HepG2 (cell line): ENCODE measurements at regions not wholly inside any gene's neighbourhood (a gene's known extent, or its start where the extent isn't known, plus 50 kb on each side); places are given as distances from the start of the nearest gene placed in this dataset.
A peak's percentile ranks its signal among the peaks of the same experiment; 100 is the strongest.

Source experiments
- ATAC-seq: fragments of 200-7000 bp; cut with Tn5 transposase; 3 replicates; pipeline ENCODE4 v1.9.1; 2020; ENCODE audit warnings: mild to moderate bottlenecking, moderate library complexity
- BruUV-seq: library from RNA; stranded (reverse); fragments of 400-500 nt; replicated peaks from 2 replicates; lab custom pipeline; 2021; lab: Mats Ljungman, UMichigan
- CTCF ChIA-PET: fragments of 300-600 bp; formaldehyde crosslinking; extraction: SDS; loops from one replicate; lab custom pipeline; 2021; ENCODE audit warnings: low total read pairs, inconsistent platforms, low intra/inter-chr PET ratio; lab: Yijun Ruan, JAX
- POLR2A ChIA-PET: fragments of 350-600 bp; sonication (Branson Sonifier 250); formaldehyde crosslinking; loops from one replicate; lab custom pipeline; 2020; ENCODE audit warnings: antibody characterized with exemption, inconsistent platforms; lab: Yijun Ruan, JAX
- DNase-seq: peaks from one replicate; pipeline ENCODE4 v3.0.0-alpha.2; 2015; ENCODE audit warnings: low spot score
- FAIRE-seq: peaks from 3 replicates; lab custom pipeline; 2011; peaks lifted over from hg19 to GRCh38; lab: Jason Lieb, UNC
- H2AFZ ChIP-seq: one replicate; pipeline ENCODE4 v1.6.1; 2011; ENCODE audit warnings: low read length, inconsistent platforms
- H3K27ac ChIP-seq: fragments of 300-600 bp; 3 replicates; pipeline ENCODE4 v1.8.0; 2011; ENCODE audit warnings: mixed run types, mild to moderate bottlenecking, mixed read lengths, low read length, inconsistent platforms; ENCODE audit not compliant: insufficient read depth; ENCODE audit errors: extremely low read length
- H3K27me3 ChIP-seq, 2 experiments: fragments of 200-600 bp in 1 of 2; 2 replicates in 1 of 2; 3 replicates in 1 of 2; pipeline versions ENCODE4 v1.6.0 to v1.8.0; 2011; ENCODE audit warnings: low read length in 2 of 2, mild to moderate bottlenecking in 2 of 2, moderate library complexity in 2 of 2, inconsistent platforms in 1 of 2; ENCODE audit not compliant: insufficient read depth in 2 of 2, control insufficient read depth in 1 of 2
- H3K36me3 ChIP-seq, 2 experiments: fragments of 200-600 bp in 1 of 2; replicated peaks in 1 of 2; 2 replicates in 1 of 2; 3 replicates in 1 of 2; pipeline versions ENCODE4 v1.5.1 to v1.8.0; 2011; ENCODE audit warnings: low read length in 2 of 2, inconsistent platforms in 1 of 2; ENCODE audit not compliant: insufficient read depth in 2 of 2, control insufficient read depth in 1 of 2
- H3K4me1 ChIP-seq: 2 replicates; pipeline ENCODE4 v1.5.1; 2012; ENCODE audit warnings: low read length, inconsistent platforms; ENCODE audit not compliant: insufficient read depth
- H3K4me2 ChIP-seq: 2 replicates; pipeline ENCODE4 v1.6.0; 2011; ENCODE audit warnings: low read depth, low read length, inconsistent platforms
- H3K4me3 ChIP-seq, 3 experiments: fragments of 200-600 bp in 1 of 3; sonication (generic), shearing (Covaris generic) in 1 of 3; replicated peaks in 1 of 3; 2 replicates each; pipeline ENCODE4 v1.5.1; 2011 to 2016; ENCODE audit warnings: low read length in 3 of 3, inconsistent platforms in 2 of 3, low read depth in 2 of 3, mild to moderate bottlenecking in 2 of 3, control low read depth in 1 of 3, mixed read lengths in 1 of 3; ENCODE audit not compliant: insufficient read depth in 1 of 3
- H3K79me2 ChIP-seq: one replicate; pipeline ENCODE4 v1.6.1; 2011; ENCODE audit warnings: low read length, inconsistent platforms; ENCODE audit not compliant: insufficient read depth
- H3K9ac ChIP-seq: 2 replicates; pipeline ENCODE4 v1.6.0; 2011; ENCODE audit warnings: mild to moderate bottlenecking, low read depth, low read length, inconsistent platforms; ENCODE audit not compliant: insufficient read depth
- H3K9me3 ChIP-seq: 2 replicates; pipeline ENCODE4 v1.5.1; 2012; ENCODE audit warnings: mild to moderate bottlenecking, low read length
- H4K20me1 ChIP-seq: 2 replicates; pipeline ENCODE4 v1.6.0; 2011; ENCODE audit warnings: inconsistent platforms, mild to moderate bottlenecking, low read length, moderate library complexity; ENCODE audit not compliant: insufficient read depth
- RARA ChIP-seq: IDR thresholded peaks from 2 replicates; pipeline ENCODE4 v1.6.1; 2016; ENCODE audit warnings: missing genetic modification reagents, missing compliant biosample characterization
- ZNF616 ChIP-seq: sonication (generic); formaldehyde crosslinking; IDR thresholded peaks from 2 replicates; pipeline ENCODE4 v1.5.0; 2020; ENCODE audit warnings: low read depth, mild to moderate bottlenecking, missing genetic modification reagents
- ZNF749 ChIP-seq: sonication (generic); formaldehyde crosslinking; IDR thresholded peaks from 2 replicates; pipeline ENCODE4 v1.8.0; 2022; ENCODE audit warnings: mild to moderate bottlenecking, missing genetic modification reagents, moderate library complexity, borderline replicate concordance
- WGBS: methylation state at CpG from one replicate; pipeline ENCODE4 v1.1.6; 2017; ENCODE audit warnings: low lambda C conversion rate; 5-methylcytosine and 5-hydroxymethylcytosine counted together
- in situ Hi-C: cut with HindIII; loops from 2 replicates; pipeline ENCODE4 v1.10.0; 2017; ENCODE audit warnings: low pct_unique_long_range_greater_than_20kb; ENCODE audit not compliant: extremely low pct_ligation_motif_present
- intact Hi-C: fragments of 100-400 bp; cut with micrococcal nuclease; formaldehyde crosslinking; loops from one replicate; pipeline ENCODE4 v1.10.0; 2022; ENCODE audit not compliant: unreplicated experiment
- TF ChIP-seq, protein P1 (sequence below): sonication (generic); formaldehyde crosslinking; IDR thresholded peaks from 2 replicates; pipeline ENCODE4 v1.4.0; 2020; ENCODE audit warnings: missing genetic modification reagents, borderline replicate concordance
- TF ChIP-seq, protein P2 (sequence below): sonication (generic); formaldehyde crosslinking; conservative IDR thresholded peaks from 2 replicates; pipeline ENCODE4 v1.4.0; 2020; ENCODE audit warnings: mild to moderate bottlenecking, missing genetic modification reagents, moderate library complexity
- TF ChIP-seq, protein P3 (sequence below): sonication (generic); formaldehyde crosslinking; IDR thresholded peaks from 2 replicates; pipeline ENCODE4 v1.4.0; 2020; ENCODE audit warnings: missing genetic modification reagents

DNA sequence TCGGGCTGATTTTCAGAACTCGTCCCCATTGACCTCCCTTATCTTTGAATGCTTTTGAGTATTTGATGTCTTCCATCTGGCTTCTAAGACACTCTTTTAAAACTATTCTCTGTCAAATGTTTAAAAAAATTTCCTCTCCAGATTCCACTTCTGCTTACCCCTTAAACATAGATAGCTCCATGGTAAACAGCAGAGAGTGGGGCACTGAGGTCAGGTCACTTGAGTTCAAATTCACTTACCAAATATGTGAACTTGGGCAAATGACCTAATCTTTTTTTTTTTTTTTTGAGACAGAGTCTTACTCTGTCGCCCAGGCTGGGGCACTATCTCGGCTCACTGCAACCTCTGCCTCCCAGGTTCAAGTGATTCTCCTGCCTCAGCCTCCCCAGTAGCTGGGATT, 126.8 kb upstream of the CPSF6 start:
- H3K79me2 ChIP-seq: no peaks in the 10 kb centered on the region
- H3K27ac ChIP-seq: no peak overlapping the region
- BruUV-seq: no TSS peak
- no peak overlapping the region for H3K9ac ChIP-seq
- H3K9me3 ChIP-seq: no peaks in the 10 kb centered on the region
- no peak overlapping the region for H3K4me3 ChIP-seq
- H3K4me2 ChIP-seq: no peak overlapping the region
- H3K27me3 ChIP-seq: peaks cover 0 to 3% of the 10 kb centered on the region in 2 experiments; a peak in 1 of 5 replicates
- H2AFZ ChIP-seq: no peak overlapping the region
- H3K36me3 ChIP-seq: no peaks in the 10 kb centered on the region
- ATAC-seq (no peak), FAIRE-seq (no peak), DNase-seq (no peak)
- ChIA-PET POLR2A (no interaction called here), CTCF (no interaction called here)
- in situ Hi-C loops: no loop called here
- intact Hi-C loops: no loop called here
- no peaks in the 10 kb centered on the region for H4K20me1 ChIP-seq
- 6% methylated on average over 4 of the region's 4 CpGs for WGBS
- peak; percentile 47; the same call in 1 of the 2 replicates for TF ChIP-seq RARA
- TF ChIP-seq, protein P1, sequence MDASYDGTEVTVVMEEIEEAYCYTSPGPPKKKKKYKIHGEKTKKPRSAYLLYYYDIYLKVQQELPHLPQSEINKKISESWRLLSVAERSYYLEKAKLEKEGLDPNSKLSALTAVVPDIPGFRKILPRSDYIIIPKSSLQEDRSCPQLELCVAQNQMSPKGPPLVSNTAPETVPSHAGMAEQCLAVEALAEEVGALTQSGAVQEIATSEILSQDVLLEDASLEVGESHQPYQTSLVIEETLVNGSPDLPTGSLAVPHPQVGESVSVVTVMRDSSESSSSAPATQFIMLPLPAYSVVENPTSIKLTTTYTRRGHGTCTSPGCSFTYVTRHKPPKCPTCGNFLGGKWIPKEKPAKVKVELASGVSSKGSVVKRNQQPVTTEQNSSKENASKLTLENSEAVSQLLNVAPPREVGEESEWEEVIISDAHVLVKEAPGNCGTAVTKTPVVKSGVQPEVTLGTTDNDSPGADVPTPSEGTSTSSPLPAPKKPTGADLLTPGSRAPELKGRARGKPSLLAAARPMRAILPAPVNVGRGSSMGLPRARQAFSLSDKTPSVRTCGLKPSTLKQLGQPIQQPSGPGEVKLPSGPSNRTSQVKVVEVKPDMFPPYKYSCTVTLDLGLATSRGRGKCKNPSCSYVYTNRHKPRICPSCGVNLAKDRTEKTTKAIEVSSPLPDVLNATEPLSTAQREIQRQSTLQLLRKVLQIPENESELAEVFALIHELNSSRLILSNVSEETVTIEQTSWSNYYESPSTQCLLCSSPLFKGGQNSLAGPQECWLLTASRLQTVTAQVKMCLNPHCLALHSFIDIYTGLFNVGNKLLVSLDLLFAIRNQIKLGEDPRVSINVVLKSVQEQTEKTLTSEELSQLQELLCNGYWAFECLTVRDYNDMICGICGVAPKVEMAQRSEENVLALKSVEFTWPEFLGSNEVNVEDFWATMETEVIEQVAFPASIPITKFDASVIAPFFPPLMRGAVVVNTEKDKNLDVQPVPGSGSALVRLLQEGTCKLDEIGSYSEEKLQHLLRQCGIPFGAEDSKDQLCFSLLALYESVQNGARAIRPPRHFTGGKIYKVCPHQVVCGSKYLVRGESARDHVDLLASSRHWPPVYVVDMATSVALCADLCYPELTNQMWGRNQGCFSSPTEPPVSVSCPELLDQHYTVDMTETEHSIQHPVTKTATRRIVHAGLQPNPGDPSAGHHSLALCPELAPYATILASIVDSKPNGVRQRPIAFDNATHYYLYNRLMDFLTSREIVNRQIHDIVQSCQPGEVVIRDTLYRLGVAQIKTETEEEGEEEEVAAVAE: no peak
- no peak for TF ChIP-seq ZNF616 (CRISPR knock-in tag)
- TF ChIP-seq, protein P2, sequence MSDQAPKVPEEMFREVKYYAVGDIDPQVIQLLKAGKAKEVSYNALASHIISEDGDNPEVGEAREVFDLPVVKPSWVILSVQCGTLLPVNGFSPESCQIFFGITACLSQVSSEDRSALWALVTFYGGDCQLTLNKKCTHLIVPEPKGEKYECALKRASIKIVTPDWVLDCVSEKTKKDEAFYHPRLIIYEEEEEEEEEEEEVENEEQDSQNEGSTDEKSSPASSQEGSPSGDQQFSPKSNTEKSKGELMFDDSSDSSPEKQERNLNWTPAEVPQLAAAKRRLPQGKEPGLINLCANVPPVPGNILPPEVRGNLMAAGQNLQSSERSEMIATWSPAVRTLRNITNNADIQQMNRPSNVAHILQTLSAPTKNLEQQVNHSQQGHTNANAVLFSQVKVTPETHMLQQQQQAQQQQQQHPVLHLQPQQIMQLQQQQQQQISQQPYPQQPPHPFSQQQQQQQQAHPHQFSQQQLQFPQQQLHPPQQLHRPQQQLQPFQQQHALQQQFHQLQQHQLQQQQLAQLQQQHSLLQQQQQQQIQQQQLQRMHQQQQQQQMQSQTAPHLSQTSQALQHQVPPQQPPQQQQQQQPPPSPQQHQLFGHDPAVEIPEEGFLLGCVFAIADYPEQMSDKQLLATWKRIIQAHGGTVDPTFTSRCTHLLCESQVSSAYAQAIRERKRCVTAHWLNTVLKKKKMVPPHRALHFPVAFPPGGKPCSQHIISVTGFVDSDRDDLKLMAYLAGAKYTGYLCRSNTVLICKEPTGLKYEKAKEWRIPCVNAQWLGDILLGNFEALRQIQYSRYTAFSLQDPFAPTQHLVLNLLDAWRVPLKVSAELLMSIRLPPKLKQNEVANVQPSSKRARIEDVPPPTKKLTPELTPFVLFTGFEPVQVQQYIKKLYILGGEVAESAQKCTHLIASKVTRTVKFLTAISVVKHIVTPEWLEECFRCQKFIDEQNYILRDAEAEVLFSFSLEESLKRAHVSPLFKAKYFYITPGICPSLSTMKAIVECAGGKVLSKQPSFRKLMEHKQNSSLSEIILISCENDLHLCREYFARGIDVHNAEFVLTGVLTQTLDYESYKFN (CRISPR knock-in tag): no peak
- no peak for TF ChIP-seq ZNF749
- TF ChIP-seq, protein P3, sequence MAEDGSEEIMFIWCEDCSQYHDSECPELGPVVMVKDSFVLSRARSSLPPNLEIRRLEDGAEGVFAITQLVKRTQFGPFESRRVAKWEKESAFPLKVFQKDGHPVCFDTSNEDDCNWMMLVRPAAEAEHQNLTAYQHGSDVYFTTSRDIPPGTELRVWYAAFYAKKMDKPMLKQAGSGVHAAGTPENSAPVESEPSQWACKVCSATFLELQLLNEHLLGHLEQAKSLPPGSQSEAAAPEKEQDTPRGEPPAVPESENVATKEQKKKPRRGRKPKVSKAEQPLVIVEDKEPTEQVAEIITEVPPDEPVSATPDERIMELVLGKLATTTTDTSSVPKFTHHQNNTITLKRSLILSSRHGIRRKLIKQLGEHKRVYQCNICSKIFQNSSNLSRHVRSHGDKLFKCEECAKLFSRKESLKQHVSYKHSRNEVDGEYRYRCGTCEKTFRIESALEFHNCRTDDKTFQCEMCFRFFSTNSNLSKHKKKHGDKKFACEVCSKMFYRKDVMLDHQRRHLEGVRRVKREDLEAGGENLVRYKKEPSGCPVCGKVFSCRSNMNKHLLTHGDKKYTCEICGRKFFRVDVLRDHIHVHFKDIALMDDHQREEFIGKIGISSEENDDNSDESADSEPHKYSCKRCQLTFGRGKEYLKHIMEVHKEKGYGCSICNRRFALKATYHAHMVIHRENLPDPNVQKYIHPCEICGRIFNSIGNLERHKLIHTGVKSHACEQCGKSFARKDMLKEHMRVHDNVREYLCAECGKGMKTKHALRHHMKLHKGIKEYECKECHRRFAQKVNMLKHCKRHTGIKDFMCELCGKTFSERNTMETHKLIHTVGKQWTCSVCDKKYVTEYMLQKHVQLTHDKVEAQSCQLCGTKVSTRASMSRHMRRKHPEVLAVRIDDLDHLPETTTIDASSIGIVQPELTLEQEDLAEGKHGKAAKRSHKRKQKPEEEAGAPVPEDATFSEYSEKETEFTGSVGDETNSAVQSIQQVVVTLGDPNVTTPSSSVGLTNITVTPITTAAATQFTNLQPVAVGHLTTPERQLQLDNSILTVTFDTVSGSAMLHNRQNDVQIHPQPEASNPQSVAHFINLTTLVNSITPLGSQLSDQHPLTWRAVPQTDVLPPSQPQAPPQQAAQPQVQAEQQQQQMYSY (CRISPR knock-in tag): no peak
- 0 out of 2 replicates have a peak, but pooled peaks cover 5% of the 10 kb centered on the region for H3K4me1 ChIP-seq
